G401 (cell line): ENCODE measurements at regions not wholly inside any gene's neighbourhood (a gene's known extent, or its start where the extent isn't known, plus 50 kb on each side); places are given as distances from the start of the nearest gene placed in this dataset.
"Not testable (repeated sequence)": the region's sequence is repeated elsewhere in the genome, so short reads cannot be mapped to it uniquely, and the experiment has no call there.

Experiments used
- DNase-seq: peaks from one replicate; pipeline ENCODE4 v3.0.0-alpha.2; 2015; ENCODE audit warnings: low spot score
- in situ Hi-C: cut with HindIII; loops from 2 replicates; pipeline ENCODE4 v1.10.0; 2016; ENCODE audit warnings: low sequenced_read_pairs, mixed read lengths

- DNase-seq, in situ Hi-C loops: not testable (repeated sequence)
Observed at GRCh38 chr11:29056487-29056886, 948.3 kb downstream of the METTL15 start.

GRCh38 chr11:29051935-29052334, 943.7 kb downstream of the METTL15 start:
- in situ Hi-C loops, result no loop called here

GRCh38 chr11:29050962-29051361, 942.8 kb downstream of the METTL15 start:
- in situ Hi-C loops, result not testable (repeated sequence)

More at GRCh38 chr11:29051935-29052334, 943.7 kb downstream of the METTL15 start:
- DNase-seq, result no peak

GRCh38 chr11:29040489-29040888, 932.3 kb downstream of the METTL15 start:
- DNase-seq, result no peak
- in situ Hi-C loops, result no loop called here

More at GRCh38 chr11:29050962-29051361, 942.8 kb downstream of the METTL15 start:
- DNase-seq, result not testable (repeated sequence)

- no peak for DNase-seq
- in situ Hi-C loops, result no loop called here
Observed at GRCh38 chr11:29032384-29033149, 924.4 kb downstream of the METTL15 start.

- in situ Hi-C loops, result no loop called here
- no peak for DNase-seq
Observed at GRCh38 chr11:29029452-29029851, 921.3 kb downstream of the METTL15 start.

GRCh38 chr11:29027436-29027835, 919.2 kb downstream of the METTL15 start:
- no peak for DNase-seq
- in situ Hi-C loops, result no loop called here

- in situ Hi-C loops, result no loop called here
- no peak for DNase-seq
Observed at GRCh38 chr11:29026286-29026685, 918.1 kb downstream of the METTL15 start.

GRCh38 chr11:29025001-29025400, 916.8 kb downstream of the METTL15 start:
- no peak for DNase-seq
- in situ Hi-C loops, result no loop called here

- in situ Hi-C loops, result no loop called here
- DNase-seq, result no peak
Observed at GRCh38 chr11:29024386-29024785, 916.2 kb downstream of the METTL15 start.

- DNase-seq, result no peak
- in situ Hi-C loops, result no loop called here
Observed at GRCh38 chr11:29023761-29024160, 915.6 kb downstream of the METTL15 start.

- no peak for DNase-seq
- in situ Hi-C loops, result no loop called here
Observed at GRCh38 chr11:29022676-29023075, 914.5 kb downstream of the METTL15 start.

- no peak for DNase-seq
- in situ Hi-C loops, result no loop called here
Observed at GRCh38 chr11:29019960-29020683, 911.9 kb downstream of the METTL15 start.

GRCh38 chr11:29018631-29019030, 910.4 kb downstream of the METTL15 start:
- in situ Hi-C loops, result no loop called here
- DNase-seq, result no peak

- in situ Hi-C loops, result no loop called here
- DNase-seq, result no peak
Observed at GRCh38 chr11:29017941-29018340, 909.8 kb downstream of the METTL15 start.

GRCh38 chr11:29012507-29012906, 904.3 kb downstream of the METTL15 start:
- in situ Hi-C loops, result no loop called here
- no peak for DNase-seq

GRCh38 chr11:29009426-29009825, 901.2 kb downstream of the METTL15 start:
- DNase-seq, result no peak

GRCh38 chr11:29008481-29008880, 900.3 kb downstream of the METTL15 start:
- DNase-seq, result no peak
- in situ Hi-C loops, result no loop called here

More at GRCh38 chr11:29009426-29009825, 901.2 kb downstream of the METTL15 start:
- in situ Hi-C loops, result no loop called here

GRCh38 chr11:29006668-29007067, 898.5 kb downstream of the METTL15 start:
- in situ Hi-C loops, result no loop called here

GRCh38 chr11:29005401-29005980, 897.3 kb downstream of the METTL15 start:
- in situ Hi-C loops, result no loop called here
- no peak for DNase-seq

More at GRCh38 chr11:29006668-29007067, 898.5 kb downstream of the METTL15 start:
- no peak for DNase-seq
